SK-MEL-5 (cell line): ENCODE measurements at regions not wholly inside any gene's neighbourhood (a gene's known extent, or its start where the extent isn't known, plus 50 kb on each side); places are given as distances from the start of the nearest gene placed in this dataset.
"Not testable (repeated sequence)": the region's sequence is repeated elsewhere in the genome, so short reads cannot be mapped to it uniquely, and the experiment has no call there.

ENCODE experiments used
- DNase-seq: peaks from one replicate; pipeline ENCODE4 v3.0.0-alpha.2; 2016; ENCODE audit warnings: low read depth, low spot score
- in situ Hi-C: cut with HindIII; loops from 2 replicates; pipeline ENCODE4 v1.10.0; 2016; ENCODE audit warnings: low sequenced_read_pairs, high pct_unique_total_duplicates, low pct_unique_long_range_greater_than_20kb

DNA sequence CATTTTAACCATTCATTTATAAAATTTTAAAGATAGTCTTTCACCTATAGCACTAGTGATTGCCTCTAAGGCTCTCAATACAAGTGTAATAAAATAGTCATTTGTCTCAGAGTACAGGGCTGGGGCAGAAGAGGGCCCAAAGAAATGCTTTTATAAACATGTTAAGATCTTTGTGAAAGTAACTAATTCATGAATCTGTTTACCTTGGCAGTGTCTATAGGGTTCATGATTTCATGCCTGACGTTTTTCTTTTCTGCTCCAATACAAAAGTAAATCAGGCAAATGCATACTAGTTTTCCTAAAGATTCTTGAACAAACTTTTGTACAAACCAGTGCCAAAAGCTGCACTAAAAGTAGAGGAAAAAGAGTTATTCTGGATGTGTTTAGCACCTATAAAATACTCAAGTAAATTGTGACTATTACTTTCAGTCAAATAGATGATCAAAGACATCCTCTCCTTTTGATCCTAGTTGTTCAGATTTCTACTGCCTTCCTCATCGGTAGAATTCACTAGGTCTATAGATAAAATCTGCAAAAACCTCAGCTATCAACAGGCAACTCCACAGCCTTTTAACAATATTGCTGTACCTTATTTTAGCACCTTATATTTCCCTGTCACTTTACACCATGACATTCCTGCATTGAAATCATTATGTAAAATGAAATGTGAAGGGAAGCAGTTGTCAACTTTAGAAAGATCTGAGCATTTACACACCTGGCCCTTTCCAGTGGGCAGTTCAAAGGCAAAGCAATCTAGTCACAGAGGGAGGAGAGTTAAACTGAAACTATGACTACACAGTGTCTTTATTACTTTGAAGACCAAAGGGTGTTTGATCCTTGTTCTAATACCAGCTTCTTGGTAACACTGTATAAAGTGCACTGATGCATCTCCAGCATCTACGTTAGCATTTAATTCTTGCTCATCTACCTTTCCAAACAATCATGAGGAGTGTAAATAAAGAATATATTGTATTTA lies 100.0 kb upstream of the MED13 start:
- in situ Hi-C loops = no loop called here
- DNase-seq = no peak

DNA sequence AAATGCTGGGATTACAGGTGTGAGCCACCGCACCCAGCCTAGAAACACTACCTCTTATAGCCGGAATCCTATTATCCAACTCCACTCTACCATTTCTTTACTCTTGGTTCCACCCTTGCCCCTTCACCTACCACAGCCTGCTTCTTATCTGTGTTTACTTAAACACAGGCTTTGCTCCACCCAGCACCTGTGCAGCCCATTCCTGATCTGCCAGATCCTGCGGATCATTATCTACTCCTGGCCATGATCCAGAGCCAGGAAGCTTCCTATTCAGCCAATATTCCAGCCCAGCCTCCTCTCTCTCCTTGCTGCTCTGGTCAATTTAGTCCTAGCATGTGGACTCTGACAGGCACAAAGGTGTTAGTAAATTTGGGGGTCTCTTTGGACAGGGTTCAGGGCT lies 98.8 kb upstream of the MED13 start:
- in situ Hi-C loops = no loop called here
- no peak for DNase-seq

GRCh38 chr17:62162898-62163297 lies 97.8 kb upstream of the MED13 start:
- in situ Hi-C loops = no loop called here
- no peak for DNase-seq

DNA sequence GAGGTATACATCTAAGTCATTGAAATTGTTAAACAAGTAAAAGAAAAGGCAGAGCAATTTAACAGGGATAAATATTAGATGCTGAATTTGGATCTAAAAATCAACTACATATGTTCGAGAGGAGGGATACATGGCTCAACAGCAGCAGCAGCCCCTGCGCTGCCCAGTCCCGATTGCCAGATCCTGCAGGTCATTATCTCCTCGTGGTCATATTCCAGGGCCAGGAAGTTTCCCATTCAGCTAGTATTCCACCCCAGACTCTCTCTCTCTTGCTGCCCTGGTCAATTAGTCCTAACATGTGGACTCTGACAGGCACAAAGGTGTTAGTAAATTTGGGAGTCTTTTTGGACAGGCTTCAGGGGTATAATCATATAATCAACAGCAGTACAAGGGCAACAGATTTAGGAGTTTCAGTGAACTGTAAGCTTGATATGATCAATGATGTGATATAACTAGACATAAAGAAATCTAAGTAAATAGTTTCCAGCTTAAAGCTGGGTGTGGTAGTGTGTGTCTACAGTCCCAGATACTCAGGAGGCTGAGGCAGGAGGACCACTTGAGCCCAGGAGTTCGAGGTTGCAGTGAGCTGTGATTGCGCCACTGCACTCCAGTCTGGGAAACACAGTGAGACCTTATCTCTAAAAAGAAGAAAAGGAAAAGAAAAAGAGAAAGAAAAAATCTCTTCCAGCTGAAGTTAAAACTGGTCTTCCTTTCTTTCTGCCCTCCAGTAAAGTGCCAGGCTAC lies 96.5 kb upstream of the MED13 start:
- in situ Hi-C loops = no loop called here
- no peak for DNase-seq

GRCh38 chr17:62160816-62161215 lies 95.7 kb upstream of the MED13 start:
- DNase-seq = no peak
- in situ Hi-C loops = no loop called here

GRCh38 chr17:62159994-62160393 lies 94.9 kb upstream of the MED13 start:
- in situ Hi-C loops = no loop called here
- DNase-seq = no peak

DNA sequence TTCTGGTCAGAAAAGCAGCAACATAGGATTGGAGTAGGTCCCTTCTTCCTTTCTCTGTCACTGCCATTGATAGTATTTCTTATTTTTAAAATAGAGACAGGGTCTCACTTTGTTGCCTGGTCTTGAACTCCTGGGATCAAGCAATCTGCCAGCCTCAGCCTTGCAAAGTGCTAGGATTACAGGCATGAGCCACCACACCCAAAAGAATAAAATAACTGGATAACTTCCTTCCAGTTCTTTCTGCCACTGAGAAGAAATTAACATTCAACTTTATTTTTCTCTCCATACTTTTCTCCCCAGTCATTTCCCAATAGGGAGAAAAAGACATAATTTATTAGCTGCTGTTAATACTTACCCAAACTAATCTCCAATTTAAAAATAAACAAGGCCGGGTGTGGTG lies 91.9 kb upstream of the MED13 start:
- in situ Hi-C loops = no loop called here
- DNase-seq = no peak

DNA sequence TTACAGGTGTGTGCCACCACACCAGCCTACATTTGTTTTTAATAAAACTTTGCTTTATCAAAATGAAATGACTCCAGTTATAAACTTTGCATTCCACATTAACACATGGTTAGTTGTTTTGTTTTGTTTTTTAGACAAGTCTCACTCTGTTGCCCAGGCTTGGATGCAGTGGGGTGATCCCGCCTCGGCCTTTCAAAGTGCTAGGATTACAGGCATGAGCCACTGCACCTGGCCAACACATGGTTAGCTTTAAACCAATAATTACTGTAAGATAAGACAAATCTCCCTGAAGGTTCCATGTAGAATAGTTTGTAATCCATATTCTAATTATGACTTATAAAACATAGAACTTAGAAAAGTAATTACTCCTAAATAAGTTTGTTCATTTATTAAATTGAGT lies 89.8 kb upstream of the MED13 start:
- DNase-seq = no peak
- in situ Hi-C loops = no loop called here

DNA sequence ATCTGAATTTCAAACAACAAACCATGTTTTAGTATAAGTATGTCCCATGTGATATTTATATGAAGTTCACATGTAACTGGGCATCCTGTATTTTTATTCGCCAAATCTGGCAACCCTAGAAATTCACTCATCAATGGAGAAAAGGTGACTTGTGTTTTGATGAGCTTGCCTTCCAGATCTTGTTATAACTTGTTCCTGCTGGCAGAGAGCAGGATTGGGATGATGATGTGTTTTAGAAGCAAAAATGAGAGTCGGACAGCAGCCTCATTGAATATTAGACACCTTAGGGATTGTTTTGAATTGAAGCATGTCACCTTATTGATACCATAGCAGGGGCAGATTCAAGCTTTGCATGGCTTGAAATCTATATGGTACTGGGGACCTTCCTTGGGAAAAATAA lies 85.4 kb upstream of the MED13 start:
- DNase-seq = no peak
- in situ Hi-C loops = no loop called here

GRCh38 chr17:62149961-62150360 lies 84.9 kb upstream of the MED13 start:
- in situ Hi-C loops = no loop called here
- DNase-seq = no peak

- no peak for DNase-seq
- in situ Hi-C loops = no loop called here
Observed at GRCh38 chr17:62147284-62147683, 82.2 kb upstream of the MED13 start.

DNA sequence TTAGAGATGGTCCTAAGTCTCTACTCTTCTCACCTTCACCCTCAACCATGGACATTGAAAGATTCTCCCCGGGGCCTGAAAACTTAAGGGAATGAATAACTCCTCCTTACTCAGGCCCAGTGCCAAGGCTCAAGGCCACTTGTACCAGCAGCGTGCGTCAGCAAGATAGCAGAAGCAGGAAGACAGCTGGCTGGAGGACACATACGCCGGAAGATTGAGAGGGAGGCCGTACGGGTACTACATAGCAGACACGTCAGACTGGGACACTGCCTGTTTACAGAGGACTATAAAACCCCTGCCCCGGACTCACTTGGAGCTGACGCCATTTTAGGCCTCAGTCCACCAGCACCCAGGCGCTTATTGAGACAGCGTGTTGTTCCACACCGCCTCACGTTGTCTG lies 75.8 kb upstream of the MED13 start:
- in situ Hi-C loops = no loop called here
- no peak for DNase-seq

GRCh38 chr17:62140376-62140775 lies 75.3 kb upstream of the MED13 start:
- in situ Hi-C loops = no loop called here
- DNase-seq = no peak

GRCh38 chr17:62139690-62140354 lies 74.7 kb upstream of the MED13 start:
- in situ Hi-C loops, DNase-seq: not testable (repeated sequence)

DNA sequence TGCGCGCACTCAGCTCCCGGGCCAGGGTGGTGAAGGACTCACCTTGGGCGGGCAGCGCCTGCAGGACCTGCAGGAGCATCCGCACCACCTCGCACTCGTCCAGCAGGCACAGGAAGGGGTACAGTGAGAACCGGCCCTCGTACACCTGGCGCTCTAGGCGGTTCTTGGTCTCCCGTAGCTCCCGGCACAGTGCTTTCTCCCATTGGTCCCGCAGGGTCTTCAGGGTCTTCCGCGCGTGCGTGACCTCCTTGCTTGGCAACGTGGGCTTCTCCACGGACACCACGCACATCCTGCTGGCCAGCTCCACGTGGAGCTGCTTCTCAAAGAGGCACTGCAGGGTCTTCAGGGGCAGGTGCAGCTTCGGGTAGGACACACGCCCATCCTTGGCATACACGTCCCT lies 74.1 kb upstream of the MED13 start:
- in situ Hi-C loops = no loop called here
- DNase-seq = no peak

- not testable (repeated sequence) for DNase-seq
Observed at GRCh38 chr17:62138676-62139121, 73.6 kb upstream of the MED13 start.

GRCh38 chr17:62137734-62138624 lies 72.9 kb upstream of the MED13 start:
- in situ Hi-C loops, DNase-seq: not testable (repeated sequence)

More at GRCh38 chr17:62138676-62139121, 73.6 kb upstream of the MED13 start:
- in situ Hi-C loops = not testable (repeated sequence)
